CD4-positive, alpha-beta memory T cell (primary cell): ENCODE measurements at regions not wholly inside any gene's neighbourhood (a gene's known extent, or its start where the extent isn't known, plus 50 kb on each side); places are given as distances from the start of the nearest gene placed in this dataset.

ENCODE experiments used
- CTCF ChIA-PET: fragments of 350-600 bp; sonication (Branson Sonifier 250); formaldehyde crosslinking; loops from one replicate; lab custom pipeline; 2021; ENCODE audit warnings: inconsistent platforms; ENCODE audit not compliant: partially characterized antibody; lab: Charles Lee
- POLR2A ChIA-PET: fragments of 350-600 bp; sonication (Branson Sonifier 250); formaldehyde crosslinking; loops from one replicate; lab custom pipeline; 2021; ENCODE audit not compliant: partially characterized antibody; lab: Charles Lee
- DNase-seq, 5 donors: peaks; one replicate each; pipeline versions ENCODE4 v3.0.0 to v3.0.0-alpha.2; 2020 to 2022; ENCODE audit warnings: mixed read lengths in 1 of 5
- H3K27ac ChIP-seq: one replicate; pipeline ENCODE4 v1.7.0; 2013; ENCODE audit warnings: low read depth, low read length
- H3K27me3 ChIP-seq: 2 replicates; pipeline ENCODE4 v1.7.0; 2013; ENCODE audit warnings: mild to moderate bottlenecking, low read length, moderate library complexity; ENCODE audit not compliant: insufficient read depth
- H3K36me3 ChIP-seq: 2 replicates; pipeline ENCODE4 v1.7.0; 2013; ENCODE audit warnings: mild to moderate bottlenecking, low read length, moderate library complexity; ENCODE audit not compliant: insufficient read depth
- H3K4me1 ChIP-seq: 2 replicates; pipeline ENCODE4 v1.7.0; 2013; ENCODE audit warnings: mild to moderate bottlenecking, low read length, moderate library complexity; ENCODE audit not compliant: insufficient read depth
- H3K4me3 ChIP-seq, 2 donors: one replicate each; pipeline ENCODE4 v1.7.0; 2013; ENCODE audit warnings: low read length in 2 of 2, mild to moderate bottlenecking in 1 of 2
- H3K9me3 ChIP-seq, 2 donors: one replicate each; pipeline ENCODE4 v1.7.0; 2013; ENCODE audit warnings: low read length in 2 of 2, control low read depth in 1 of 2; ENCODE audit not compliant: control insufficient read depth in 1 of 2
- H3K27ac Mint-ChIP-seq, 7 donors: one replicate each; pipeline ENCODE4 v1.8.0; 2020 to 2021; ENCODE audit warnings: mixed read lengths in 7 of 7, mild to moderate bottlenecking in 6 of 7, inconsistent platforms in 3 of 7, moderate library complexity in 3 of 7
- H3K27me3 Mint-ChIP-seq, 2 donors: one replicate each; pipeline ENCODE4 v1.8.0; 2020 to 2021; ENCODE audit warnings: mixed read lengths in 2 of 2
- H3K36me3 Mint-ChIP-seq, 2 donors: one replicate each; pipeline ENCODE4 v1.8.0; 2020 to 2021; ENCODE audit warnings: mixed read lengths in 2 of 2, inconsistent platforms in 1 of 2, mild to moderate bottlenecking in 1 of 2
- H3K4me1 Mint-ChIP-seq, 4 donors: one replicate each; pipeline ENCODE4 v1.8.0; 2020 to 2021; ENCODE audit warnings: mixed read lengths in 4 of 4, mild to moderate bottlenecking in 1 of 4
- H3K4me3 Mint-ChIP-seq, 8 donors: one replicate each; pipeline ENCODE4 v1.8.0; 2020 to 2021; ENCODE audit warnings: mixed read lengths in 8 of 8, mild to moderate bottlenecking in 7 of 8, moderate library complexity in 6 of 8, inconsistent platforms in 3 of 8
- H3K9me3 Mint-ChIP-seq, 8 donors: one replicate each; pipeline ENCODE4 v1.8.0; 2020 to 2021; ENCODE audit warnings: mixed read lengths in 8 of 8, mild to moderate bottlenecking in 5 of 8, inconsistent platforms in 3 of 8, moderate library complexity in 1 of 8
- intact Hi-C: fragments of 100-400 bp; cut with micrococcal nuclease; formaldehyde crosslinking; loops from one replicate; pipeline ENCODE4 v1.15.1; 2023

- ChIA-PET POLR2A (no interaction called here), CTCF (interaction anchor here (0.7 kb wide), 1 partner anchor 1269 kb away, joined by 3 read pairs; no protein-coding TSS in a partner anchor)
- peaks cover 0 to 27% (median 13%) of the 10 kb centered on the region in 8 donors for H3K9me3 Mint-ChIP-seq
- H3K4me1 Mint-ChIP-seq: peaks cover 0 to 4% (median 2%) of the 10 kb centered on the region in 4 donors
- H3K9me3 ChIP-seq: peaks cover 0 to 3% of the 10 kb centered on the region in 2 donors
- no peaks in the 10 kb centered on the region for H3K36me3 Mint-ChIP-seq
- H3K4me3 ChIP-seq: no peak overlapping the region
- no peak overlapping the region for H3K4me3 Mint-ChIP-seq
- H3K27me3 Mint-ChIP-seq: peaks cover 0 to 5% of the 10 kb centered on the region in 2 donors
- intact Hi-C loops: no loop called here
- no peaks in the 10 kb centered on the region for H3K36me3 ChIP-seq
- no peak for DNase-seq
- no peaks in the 10 kb centered on the region for H3K27me3 ChIP-seq
- H3K27ac ChIP-seq: no peak overlapping the region
- H3K27ac Mint-ChIP-seq: no peak overlapping the region
- no peaks in the 10 kb centered on the region for H3K4me1 ChIP-seq
Measured at GRCh38 chr1:217373761-217374701, 256.9 kb downstream of the GPATCH2 start.

DNA sequence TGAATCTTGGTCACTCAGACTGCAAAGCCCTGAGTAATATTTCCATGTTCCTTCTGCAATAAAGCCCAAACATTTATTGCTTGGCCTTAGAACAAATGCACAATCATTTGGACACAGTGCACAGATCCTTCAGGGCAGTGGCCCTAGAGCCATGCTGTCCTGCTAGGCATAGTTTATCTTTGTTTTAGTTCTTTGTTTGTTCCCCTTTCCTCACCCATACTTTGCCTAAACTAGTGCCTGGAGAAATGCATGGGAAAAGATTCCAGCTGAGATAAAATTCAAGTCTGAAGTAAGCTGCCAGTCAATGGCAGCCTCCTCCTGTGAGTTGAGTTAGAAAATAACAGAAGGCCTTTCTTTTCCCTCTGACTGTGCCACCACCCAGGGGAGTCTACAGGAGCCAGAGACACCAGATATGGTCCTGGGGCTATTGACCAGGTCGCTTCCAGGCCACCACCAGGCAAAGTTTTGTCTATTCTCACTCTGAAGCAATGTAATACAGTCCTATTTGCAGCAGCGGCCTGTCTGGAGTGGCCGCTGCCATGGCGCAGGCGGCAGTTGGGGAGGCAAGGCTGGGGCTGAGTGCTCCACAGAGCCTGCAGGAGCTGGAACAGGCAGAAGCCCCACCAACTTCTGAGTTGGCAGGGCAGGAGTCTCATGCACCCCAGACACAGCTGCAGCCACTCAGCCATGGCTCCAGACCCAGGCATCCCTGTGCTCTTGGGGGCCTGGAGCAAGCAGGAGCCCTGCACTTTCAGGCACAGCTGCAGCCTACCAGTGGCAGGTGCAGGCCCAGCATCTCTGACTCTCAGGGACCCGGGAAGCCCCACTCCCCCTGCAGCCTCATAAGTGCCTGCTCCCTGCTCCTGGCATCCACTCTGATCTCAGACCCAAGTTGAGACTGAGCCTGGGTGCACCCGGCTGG is 258.6 kb downstream of the GPATCH2 start:
- intact Hi-C loops: no loop called here
- Histone ChIP-seq H3K4me1 (no peaks in the 10 kb centered on the region), H3K9me3 (peaks cover 0 to 3% of the 10 kb centered on the region in 2 donors), H3K27ac (no peak overlapping the region), H3K27me3 (no peaks in the 10 kb centered on the region), H3K36me3 (no peaks in the 10 kb centered on the region), H3K4me3 (no peak overlapping the region)
- Mint-ChIP-seq H3K4me3 (no peak overlapping the region), H3K36me3 (no peaks in the 10 kb centered on the region), H3K27me3 (peaks cover 0 to 3% of the 10 kb centered on the region in 2 donors), H3K9me3 (peaks cover 0 to 18% (median 5%) of the 10 kb centered on the region in 8 donors), H3K4me1 (peaks cover 0 to 4% (median 2%) of the 10 kb centered on the region in 4 donors), H3K27ac (no peak overlapping the region)
- no peak for DNase-seq
- ChIA-PET CTCF (no interaction called here), POLR2A (no interaction called here)

- H3K27ac ChIP-seq: no peak overlapping the region
- Mint-ChIP-seq H3K4me3 (no peak overlapping the region), H3K9me3 (peaks cover 0 to 7% (median 2%) of the 10 kb centered on the region in 8 donors), H3K36me3 (no peaks in the 10 kb centered on the region), H3K27me3 (peaks cover 0 to under 1% of the 10 kb centered on the region in 2 donors), H3K4me1 (peaks cover 0 to 4% (median 2%) of the 10 kb centered on the region in 4 donors), H3K27ac (no peak overlapping the region)
- H3K4me3 ChIP-seq: no peak overlapping the region
- H3K4me1 ChIP-seq: no peaks in the 10 kb centered on the region
- intact Hi-C loops: no loop called here
- POLR2A ChIA-PET: no interaction called here
- no peak for DNase-seq
- CTCF ChIA-PET: no interaction called here
- H3K27me3 ChIP-seq: no peaks in the 10 kb centered on the region
- peaks cover 0 to 3% of the 10 kb centered on the region in 2 donors for H3K9me3 ChIP-seq
- H3K36me3 ChIP-seq: no peaks in the 10 kb centered on the region
Measured at GRCh38 chr1:217370757-217371156, 260.1 kb downstream of the GPATCH2 start.

GRCh38 chr1:217369996-217370551 is 260.8 kb downstream of the GPATCH2 start:
- ChIA-PET CTCF (no interaction called here), POLR2A (no interaction called here)
- H3K27me3 ChIP-seq: no peaks in the 10 kb centered on the region
- DNase-seq: no peak
- H3K27ac ChIP-seq: no peak overlapping the region
- intact Hi-C loops: no loop called here
- H3K9me3 ChIP-seq: peaks cover 0 to 3% of the 10 kb centered on the region in 2 donors
- Mint-ChIP-seq H3K4me1 (peaks cover 0 to 4% (median 2%) of the 10 kb centered on the region in 4 donors), H3K4me3 (no peak overlapping the region), H3K27ac (no peak overlapping the region), H3K27me3 (no peaks in the 10 kb centered on the region), H3K36me3 (no peaks in the 10 kb centered on the region), H3K9me3 (peaks cover 0 to 5% (median 2%) of the 10 kb centered on the region in 8 donors)
- no peak overlapping the region for H3K4me3 ChIP-seq
- H3K4me1 ChIP-seq: no peaks in the 10 kb centered on the region
- no peaks in the 10 kb centered on the region for H3K36me3 ChIP-seq

GRCh38 chr1:217369271-217369981 is 261.5 kb downstream of the GPATCH2 start:
- H3K9me3 Mint-ChIP-seq: peaks cover 0 to 5% (median 2%) of the 10 kb centered on the region in 8 donors
- Histone ChIP-seq H3K9me3 (peaks cover 0 to 3% of the 10 kb centered on the region in 2 donors), H3K4me1 (no peaks in the 10 kb centered on the region), H3K4me3 (no peak overlapping the region), H3K27me3 (no peaks in the 10 kb centered on the region), H3K36me3 (no peaks in the 10 kb centered on the region), H3K27ac (no peak overlapping the region)
- intact Hi-C loops: no loop called here
- CTCF ChIA-PET: no interaction called here
- no peak for DNase-seq
- no peaks in the 10 kb centered on the region for H3K36me3 Mint-ChIP-seq
- H3K27ac Mint-ChIP-seq: no peak overlapping the region
- no peaks in the 10 kb centered on the region for H3K27me3 Mint-ChIP-seq
- peaks cover 0 to 4% (median 2%) of the 10 kb centered on the region in 4 donors for H3K4me1 Mint-ChIP-seq
- POLR2A ChIA-PET: no interaction called here
- peak overlapping the region in 2 of 8 donors; percentile 19 to 45 for H3K4me3 Mint-ChIP-seq

GRCh38 chr1:217364220-217364619 is 266.7 kb downstream of the GPATCH2 start:
- H3K4me1 Mint-ChIP-seq: peaks cover 0 to under 1% (median 0%) of the 10 kb centered on the region in 4 donors
- CTCF ChIA-PET: no interaction called here
- H3K27me3 Mint-ChIP-seq: no peaks in the 10 kb centered on the region

More at GRCh38 chr1:217364220-217364619, 266.7 kb downstream of the GPATCH2 start:
- Mint-ChIP-seq H3K36me3 (no peaks in the 10 kb centered on the region), H3K4me3 (no peak overlapping the region), H3K27ac (no peak overlapping the region), H3K9me3 (peaks cover 0 to 5% (median under 1%) of the 10 kb centered on the region in 8 donors)
- POLR2A ChIA-PET: no interaction called here
- DNase-seq: no peak
- no peaks in the 10 kb centered on the region for H3K27me3 ChIP-seq
- no peak overlapping the region for H3K27ac ChIP-seq
- no peaks in the 10 kb centered on the region for H3K36me3 ChIP-seq
- intact Hi-C loops: no loop called here
- no peaks in the 10 kb centered on the region for H3K4me1 ChIP-seq
- H3K4me3 ChIP-seq: no peak overlapping the region
- no peaks in the 10 kb centered on the region for H3K9me3 ChIP-seq
